Vagina (tissue), 2 donors: ENCODE measurements at regions not wholly inside any gene's neighbourhood (a gene's known extent, or its start where the extent isn't known, plus 50 kb on each side); places are given as distances from the start of the nearest gene placed in this dataset.

Experiments
- POLR2A ChIP-seq, 2 donors: fragments of 450-650 bp; IDR thresholded peaks; one replicate each; pipeline ENCODE4 v1.6.1; 2017; ENCODE audit warnings: antibody characterized with exemption in 2 of 2, mild to moderate bottlenecking in 2 of 2, moderate library complexity in 2 of 2
- POLR2AphosphoS5 ChIP-seq, 2 donors: sonication (generic); formaldehyde crosslinking; IDR thresholded peaks; one replicate each; pipeline ENCODE4 v1.9.0; 2017; ENCODE audit warnings: antibody characterized with exemption in 2 of 2, mild to moderate bottlenecking in 2 of 2, low read depth in 1 of 2; ENCODE audit not compliant: insufficient read depth in 1 of 2
- TF ChIP-seq, protein P1 (sequence below), 3 experiments: fragments of 450-650 bp in 2 of 3; fragments of 200-600 bp in 1 of 3; sonication (generic) in 1 of 3; IDR thresholded peaks; one replicate each; pipeline ENCODE4 v1.5.1; 2017 to 2019; ENCODE audit warnings: antibody characterized with exemption in 3 of 3, mild to moderate bottlenecking in 2 of 3, moderate library complexity in 2 of 3

DNA sequence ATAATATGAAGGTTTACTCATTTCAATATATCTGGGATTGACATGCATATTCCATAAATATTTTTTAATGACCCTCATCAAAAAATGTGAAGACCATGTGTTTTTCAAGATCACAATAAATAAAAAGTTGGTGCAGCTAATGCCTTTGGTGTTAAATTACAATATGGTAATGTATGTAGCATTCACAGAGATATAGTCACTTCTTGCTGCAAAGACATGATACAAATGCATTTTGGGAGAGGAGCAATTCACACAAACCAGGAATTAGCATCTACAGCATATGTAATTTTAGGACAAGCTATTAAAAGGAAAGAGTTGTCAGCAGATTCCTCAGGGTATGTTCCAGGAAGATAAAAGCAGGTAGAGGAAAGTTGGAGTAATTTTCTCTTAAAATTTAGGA lies 734.5 kb upstream of the HTR2C start:
- TF ChIP-seq, protein P1, sequence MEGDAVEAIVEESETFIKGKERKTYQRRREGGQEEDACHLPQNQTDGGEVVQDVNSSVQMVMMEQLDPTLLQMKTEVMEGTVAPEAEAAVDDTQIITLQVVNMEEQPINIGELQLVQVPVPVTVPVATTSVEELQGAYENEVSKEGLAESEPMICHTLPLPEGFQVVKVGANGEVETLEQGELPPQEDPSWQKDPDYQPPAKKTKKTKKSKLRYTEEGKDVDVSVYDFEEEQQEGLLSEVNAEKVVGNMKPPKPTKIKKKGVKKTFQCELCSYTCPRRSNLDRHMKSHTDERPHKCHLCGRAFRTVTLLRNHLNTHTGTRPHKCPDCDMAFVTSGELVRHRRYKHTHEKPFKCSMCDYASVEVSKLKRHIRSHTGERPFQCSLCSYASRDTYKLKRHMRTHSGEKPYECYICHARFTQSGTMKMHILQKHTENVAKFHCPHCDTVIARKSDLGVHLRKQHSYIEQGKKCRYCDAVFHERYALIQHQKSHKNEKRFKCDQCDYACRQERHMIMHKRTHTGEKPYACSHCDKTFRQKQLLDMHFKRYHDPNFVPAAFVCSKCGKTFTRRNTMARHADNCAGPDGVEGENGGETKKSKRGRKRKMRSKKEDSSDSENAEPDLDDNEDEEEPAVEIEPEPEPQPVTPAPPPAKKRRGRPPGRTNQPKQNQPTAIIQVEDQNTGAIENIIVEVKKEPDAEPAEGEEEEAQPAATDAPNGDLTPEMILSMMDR (IDR thresholded peaks at IDR 0.05), result no peak
- TF ChIP-seq POLR2AphosphoS5 (IDR thresholded peaks at IDR 0.05; ENCODE audit: insufficient read depth in 1 of 2, low read depth in 1 of 2) (no peak), POLR2A (IDR thresholded peaks at IDR 0.05) (no peak)
